ENCODE measurements at regions not wholly inside any gene's neighbourhood (a gene's known extent, or its start where the extent isn't known, plus 50 kb on each side); places are given as distances from the start of the nearest gene placed in this dataset.

DNA sequence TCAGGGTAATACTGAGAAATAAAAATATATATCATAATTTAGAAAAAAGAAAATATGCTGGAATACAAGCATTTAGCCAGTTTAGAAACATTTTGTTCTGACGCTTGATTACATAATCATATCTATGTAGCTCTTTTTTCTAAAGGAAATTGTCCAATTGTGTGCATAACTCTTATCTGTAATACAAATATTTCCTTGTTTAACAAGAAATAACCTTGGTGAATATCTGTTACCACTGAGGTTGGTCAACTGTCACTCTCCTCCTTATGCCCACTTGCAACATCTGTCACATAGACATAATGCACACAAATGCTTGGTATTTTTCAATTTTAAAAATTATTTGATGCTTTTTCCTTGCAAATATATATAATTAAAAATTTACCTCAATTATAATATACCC is 609.7 kb downstream of the TLL1 start:
- no peak overlapping the region for H3K27ac ChIP-seq (ENCODE audit: extremely low read depth, low read depth, low read length)
- H3K79me2 ChIP-seq (ENCODE audit: control insufficient read depth, insufficient read depth, low read length), result no peaks in the 10 kb centered on the region
- H3K4me1 ChIP-seq (replicated peaks in 1 of 2; ENCODE audit: control insufficient read depth in 2 of 2, insufficient read depth in 2 of 2, low read length in 2 of 2), result no peaks in the 10 kb centered on the region
- no peaks in the 10 kb centered on the region for H3K9me1 ChIP-seq (ENCODE audit: control insufficient read depth, insufficient read depth, low read length)
- WGBS (ENCODE audit: insufficient coverage, low coverage, missing lambda C conversion rate), result 0% methylated on average over 1 of the region's 1 CpG
- no peaks in the 10 kb centered on the region for H3K9me3 ChIP-seq (replicated peaks; ENCODE audit: control insufficient read depth, insufficient read depth, low read depth, low read length)
- ChIA-PET CTCF (ENCODE audit: low intra/inter-chr PET ratio) (no interaction called here), POLR2A (no interaction called here)
- H3K4me2 ChIP-seq (ENCODE audit: insufficient read depth, low read length), result no peak overlapping the region
- in situ Hi-C loops (cut with MboI), result no loop called here
- intact Hi-C loops (cut with micrococcal nuclease), result no loop called here
- H4K20me1 ChIP-seq (replicated peaks; ENCODE audit: control insufficient read depth, insufficient read depth, low read length), result no peaks in the 10 kb centered on the region
- no peak overlapping the region for H3K9ac ChIP-seq (ENCODE audit: insufficient read depth in 1 of 2, low read depth in 2 of 2, low read length in 2 of 2)
- no TSS peak for BruUV-seq (replicated peaks)
- H3K27me3 ChIP-seq (ENCODE audit: control insufficient read depth in 2 of 2, insufficient read depth in 2 of 2, low read length in 2 of 2), result no peaks in the 10 kb centered on the region
- H2AFZ ChIP-seq (ENCODE audit: low read depth, low read length), result no peak overlapping the region
- no peak for TF ChIP-seq CSDE1 (IDR thresholded peaks at IDR 0.05)
- TF ChIP-seq TCF7L2 (IDR thresholded peaks at IDR 0.05; ENCODE audit: low read depth, low read length), result no peak
- no peak for TF ChIP-seq MAZ (CRISPR knock-in tag; conservative IDR thresholded peaks at IDR 0.05 in 1 of 2, IDR thresholded peaks at IDR 0.05 in 1 of 2)
- TF ChIP-seq ZNF253 (CRISPR knock-in tag; conservative IDR thresholded peaks at IDR 0.05), result no peak
- TF ChIP-seq RAD21 (CRISPR knock-in tag; conservative IDR thresholded peaks at IDR 0.05 in 1 of 2, IDR thresholded peaks at IDR 0.05 in 1 of 2), result no peak
- TF ChIP-seq RHOXF2B (CRISPR knock-in tag; conservative IDR thresholded peaks at IDR 0.05), result no peak
- no peak for TF ChIP-seq TBL1XR1 (IDR thresholded peaks at IDR 0.05; ENCODE audit: low read length in 2 of 2)
- DNase-seq (ENCODE audit: extremely low read depth in 1 of 4, low spot score in 3 of 4) (no peak), ATAC-seq (no peak), FAIRE-seq (no peak)
- no peak overlapping the region for H3K4me3 ChIP-seq
- H3K36me3 ChIP-seq (ENCODE audit: control insufficient read depth, insufficient read depth, low read length), result no peaks in the 10 kb centered on the region

GRCh38 chr4:166491635-166492034 is 618.6 kb downstream of the TLL1 start:
- FAIRE-seq, result no peak
- intact Hi-C loops (cut with micrococcal nuclease) (no loop called here), in situ Hi-C loops (cut with MboI) (no loop called here)
- Histone ChIP-seq H3K4me1 (replicated peaks in 1 of 2; ENCODE audit: control insufficient read depth in 2 of 2, insufficient read depth in 2 of 2, low read length in 2 of 2) (no peaks in the 10 kb centered on the region), H3K9me1 (ENCODE audit: control insufficient read depth, insufficient read depth, low read length) (no peaks in the 10 kb centered on the region), H3K4me2 (ENCODE audit: insufficient read depth, low read length) (no peak overlapping the region), H3K9ac (ENCODE audit: insufficient read depth in 1 of 2, low read depth in 2 of 2, low read length in 2 of 2) (no peak overlapping the region), H4K20me1 (replicated peaks; ENCODE audit: control insufficient read depth, insufficient read depth, low read length) (no peaks in the 10 kb centered on the region), H2AFZ (ENCODE audit: low read depth, low read length) (no peak overlapping the region), H3K9me3 (replicated peaks; ENCODE audit: control insufficient read depth, insufficient read depth, low read depth, low read length) (no peaks in the 10 kb centered on the region), H3K27ac (ENCODE audit: extremely low read depth, low read depth, low read length) (no peak overlapping the region), H3K4me3 (no peak overlapping the region), H3K36me3 (ENCODE audit: control insufficient read depth, insufficient read depth, low read length) (no peaks in the 10 kb centered on the region), H3K27me3 (ENCODE audit: control insufficient read depth in 2 of 2, insufficient read depth in 2 of 2, low read length in 2 of 2) (no peaks in the 10 kb centered on the region), H3K79me2 (ENCODE audit: control insufficient read depth, insufficient read depth, low read length) (no peaks in the 10 kb centered on the region)
- POLR2A ChIA-PET, result no interaction called here
- no TSS peak for BruUV-seq (replicated peaks)
- CTCF ChIA-PET (ENCODE audit: low intra/inter-chr PET ratio), result no interaction called here
- 0% methylated on average over 1 of the region's 1 CpG for WGBS (ENCODE audit: insufficient coverage, low coverage, missing lambda C conversion rate)
- no peak for DNase-seq (ENCODE audit: extremely low read depth in 1 of 4, low spot score in 3 of 4)
- no peak for ATAC-seq
- TF ChIP-seq SETDB1 (IDR thresholded peaks at IDR 0.05; ENCODE audit: low read length) (no peak), ZC3H4 (CRISPR knock-in tag; IDR thresholded peaks at IDR 0.05; ENCODE audit: borderline replicate concordance) (no peak), CBX5 (IDR thresholded peaks at IDR 0.05; ENCODE audit: borderline replicate concordance, low read depth) (no peak), GTF2E2 (tag; IDR thresholded peaks at IDR 0.05) (no peak), ZKSCAN8 (CRISPR knock-in tag; IDR thresholded peaks at IDR 0.05) (no peak), CAMTA2 (CRISPR knock-in tag; conservative IDR thresholded peaks at IDR 0.05) (no peak), FUS (optimal IDR thresholded peaks at IDR 0.05; ENCODE audit: low read depth, low read length) (no peak), NCOA1 (IDR thresholded peaks at IDR 0.05; ENCODE audit: low read depth) (no peak), ZFP36 (IDR thresholded peaks at IDR 0.05; ENCODE audit: low read depth, low read length, partially characterized antibody) (no peak)
- TF ChIP-seq, protein P1, sequence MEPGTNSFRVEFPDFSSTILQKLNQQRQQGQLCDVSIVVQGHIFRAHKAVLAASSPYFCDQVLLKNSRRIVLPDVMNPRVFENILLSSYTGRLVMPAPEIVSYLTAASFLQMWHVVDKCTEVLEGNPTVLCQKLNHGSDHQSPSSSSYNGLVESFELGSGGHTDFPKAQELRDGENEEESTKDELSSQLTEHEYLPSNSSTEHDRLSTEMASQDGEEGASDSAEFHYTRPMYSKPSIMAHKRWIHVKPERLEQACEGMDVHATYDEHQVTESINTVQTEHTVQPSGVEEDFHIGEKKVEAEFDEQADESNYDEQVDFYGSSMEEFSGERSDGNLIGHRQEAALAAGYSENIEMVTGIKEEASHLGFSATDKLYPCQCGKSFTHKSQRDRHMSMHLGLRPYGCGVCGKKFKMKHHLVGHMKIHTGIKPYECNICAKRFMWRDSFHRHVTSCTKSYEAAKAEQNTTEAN (CRISPR knock-in tag; IDR thresholded peaks at IDR 0.05), result no peak
